DMS 273 treated with DMSO at 0.1 percent for 48 hours (cell line): ENCODE measurements at regions not wholly inside any gene's neighbourhood (a gene's known extent, or its start where the extent isn't known, plus 50 kb on each side); places are given as distances from the start of the nearest gene placed in this dataset.
"Not testable (repeated sequence)": the region's sequence is repeated elsewhere in the genome, so short reads cannot be mapped to it uniquely, and the experiment has no call there.

Experiments
- DNase-seq: peaks from one replicate; lab custom pipeline; 2025; lab: John Stamatoyannopoulos, UW

- DNase-seq: no peak
Measured at GRCh38 chr10:23754179-23754578, 315.3 kb downstream of the OTUD1 start.

GRCh38 chr10:23754941-23755340 is 316.1 kb downstream of the OTUD1 start:
- no peak for DNase-seq

- no peak for DNase-seq
Measured at GRCh38 chr10:23755556-23755955, 316.7 kb downstream of the OTUD1 start.

GRCh38 chr10:23768281-23768680 is 329.4 kb downstream of the OTUD1 start:
- no peak for DNase-seq

- DNase-seq: no peak
Measured at GRCh38 chr10:23777153-23777552, 338.3 kb downstream of the OTUD1 start.

- DNase-seq: no peak
Measured at GRCh38 chr10:23779301-23779700, 340.4 kb downstream of the OTUD1 start.

GRCh38 chr10:23780331-23780730 is 341.5 kb downstream of the OTUD1 start:
- DNase-seq: no peak

- DNase-seq: no peak
Measured at GRCh38 chr10:23786594-23786993, 347.7 kb downstream of the OTUD1 start.

- no peak for DNase-seq
Measured at GRCh38 chr10:23793577-23793976, 354.7 kb downstream of the OTUD1 start.

GRCh38 chr10:23797452-23797851 is 358.6 kb downstream of the OTUD1 start:
- not testable (repeated sequence) for DNase-seq

GRCh38 chr10:23804125-23804524 is 365.2 kb downstream of the OTUD1 start:
- DNase-seq: no peak

- no peak for DNase-seq
Measured at GRCh38 chr10:23813687-23814086, 374.8 kb downstream of the OTUD1 start.

- no peak for DNase-seq
Measured at GRCh38 chr10:23818484-23818883, 379.6 kb downstream of the OTUD1 start.

- no peak for DNase-seq
Measured at GRCh38 chr10:23820792-23821191, 381.9 kb downstream of the OTUD1 start.

GRCh38 chr10:23824822-23825221 is 384.1 kb upstream of the KIAA1217 start:
- DNase-seq: no peak

GRCh38 chr10:23826421-23826820 is 382.5 kb upstream of the KIAA1217 start:
- DNase-seq: no peak

GRCh38 chr10:23829556-23829955 is 379.4 kb upstream of the KIAA1217 start:
- no peak for DNase-seq

GRCh38 chr10:23834091-23834490 is 374.8 kb upstream of the KIAA1217 start:
- no peak for DNase-seq

- DNase-seq: no peak
Measured at GRCh38 chr10:23850631-23851030, 358.3 kb upstream of the KIAA1217 start.

GRCh38 chr10:23859598-23859997 is 349.3 kb upstream of the KIAA1217 start:
- no peak for DNase-seq

GRCh38 chr10:23864631-23865147 is 344.2 kb upstream of the KIAA1217 start:
- no peak for DNase-seq

- not testable (repeated sequence) for DNase-seq
Measured at GRCh38 chr10:23866985-23867384, 342.0 kb upstream of the KIAA1217 start.

GRCh38 chr10:23868121-23868520 is 340.8 kb upstream of the KIAA1217 start:
- no peak for DNase-seq

GRCh38 chr10:23869548-23869947 is 339.4 kb upstream of the KIAA1217 start:
- DNase-seq: no peak

- no peak for DNase-seq
Measured at GRCh38 chr10:23869996-23870395, 338.9 kb upstream of the KIAA1217 start.
